SKM-1 (cell line): ENCODE measurements at regions not wholly inside any gene's neighbourhood (a gene's known extent, or its start where the extent isn't known, plus 50 kb on each side); places are given as distances from the start of the nearest gene placed in this dataset.
"Not testable (repeated sequence)": the region's sequence is repeated elsewhere in the genome, so short reads cannot be mapped to it uniquely, and the experiment has no call there.

Source experiments
- DNase-seq: peaks from one replicate; lab custom pipeline; 2025; ENCODE audit not compliant: unreplicated experiment; lab: John Stamatoyannopoulos, UW

DNA sequence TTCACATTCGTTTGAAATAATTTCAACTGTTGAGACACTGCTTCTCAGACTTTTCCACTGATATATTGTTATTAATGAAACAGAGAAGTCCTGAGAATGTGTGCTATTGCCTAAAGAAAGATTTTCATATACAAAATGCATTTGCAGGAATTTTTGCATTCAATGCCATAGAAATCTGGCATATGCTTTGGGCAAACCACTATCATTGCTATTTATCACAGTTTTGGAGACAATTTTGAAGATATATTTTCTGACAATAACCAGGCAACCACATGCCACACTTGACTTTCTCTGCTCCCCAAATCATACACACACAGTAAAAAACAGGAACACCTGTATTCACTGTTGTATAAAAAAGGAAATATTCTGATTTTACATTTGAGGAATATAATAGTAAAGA, 1303.7 kb upstream of the IGFBP7 start:
- no peak for DNase-seq

GRCh38 chr4:58411904-58412303, 1301.7 kb upstream of the IGFBP7 start:
- no peak for DNase-seq

DNA sequence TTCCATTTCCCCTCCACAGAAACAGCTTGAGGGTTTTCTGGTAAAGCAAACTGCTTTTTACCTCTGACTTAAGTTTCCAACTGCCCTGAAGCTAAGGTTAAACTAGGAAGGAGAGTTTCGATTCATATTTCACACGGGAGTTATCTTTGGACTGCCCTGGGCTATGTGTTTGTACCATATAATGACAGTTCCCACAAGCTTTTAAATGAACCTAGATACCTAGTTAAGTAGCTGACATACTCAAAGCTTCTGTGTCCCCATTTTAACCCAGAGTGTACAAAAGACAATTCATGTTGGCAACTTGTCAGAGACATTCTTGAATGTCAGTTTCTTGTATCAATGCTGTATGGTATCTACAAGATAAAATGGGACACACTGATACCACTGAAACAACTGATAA, 1296.6 kb upstream of the IGFBP7 start:
- DNase-seq: no peak

DNA sequence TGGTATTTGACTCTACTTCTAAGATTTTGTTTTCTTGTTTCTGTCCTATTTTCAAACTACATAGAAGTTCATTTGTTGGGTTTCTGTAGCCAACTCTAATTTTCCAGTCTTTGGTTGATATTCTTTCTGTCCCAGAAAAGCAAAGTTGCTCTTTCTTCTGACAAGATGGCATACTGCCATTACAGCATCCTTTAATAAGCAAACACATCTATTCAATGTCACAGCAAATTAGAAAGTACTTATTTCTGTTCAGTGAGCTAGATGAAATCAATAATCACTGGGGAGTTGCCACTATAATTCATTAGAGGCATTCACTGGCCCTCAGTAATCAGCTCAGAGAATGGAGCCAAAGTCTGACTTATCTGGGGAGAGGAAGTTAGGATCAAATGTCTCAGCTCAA, 1258.0 kb upstream of the IGFBP7 start:
- no peak for DNase-seq

GRCh38 chr4:58360354-58361133, 1250.4 kb upstream of the IGFBP7 start:
- DNase-seq: no peak

- no peak for DNase-seq
These were observed 1249.4 kb upstream of the IGFBP7 start for GRCh38 chr4:58359590-58359989.

DNA sequence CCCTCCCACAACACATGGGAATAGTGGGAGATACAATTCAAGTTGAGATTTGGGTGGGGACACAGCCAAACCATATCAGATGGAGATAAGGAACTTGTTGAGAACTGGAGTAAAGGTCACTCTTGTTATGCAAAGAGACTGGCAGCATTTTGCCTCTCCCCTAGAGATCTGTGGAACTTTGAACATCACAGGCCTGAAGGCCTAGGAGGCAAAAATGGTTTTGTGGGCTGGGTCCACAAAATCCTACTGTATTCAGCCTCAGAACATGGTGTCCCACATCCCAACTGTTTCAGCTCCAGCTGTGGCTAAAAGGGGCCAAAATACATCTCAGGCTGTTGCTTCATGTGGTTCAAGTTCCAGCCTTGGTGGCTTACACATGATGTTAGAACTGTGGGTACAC, 1247.8 kb upstream of the IGFBP7 start:
- no peak for DNase-seq

GRCh38 chr4:58325070-58325469, 1214.9 kb upstream of the IGFBP7 start:
- no peak for DNase-seq

GRCh38 chr4:58313444-58313843, 1203.3 kb upstream of the IGFBP7 start:
- no peak for DNase-seq

GRCh38 chr4:58303456-58303855, 1193.3 kb upstream of the IGFBP7 start:
- DNase-seq: no peak

- DNase-seq: no peak
These were observed 1191.3 kb upstream of the IGFBP7 start for GRCh38 chr4:58301376-58301999.

GRCh38 chr4:58286335-58286734, 1176.2 kb upstream of the IGFBP7 start:
- DNase-seq: no peak

- not testable (repeated sequence) for DNase-seq
These were observed 1170.7 kb upstream of the IGFBP7 start for GRCh38 chr4:58280928-58281327.

DNA sequence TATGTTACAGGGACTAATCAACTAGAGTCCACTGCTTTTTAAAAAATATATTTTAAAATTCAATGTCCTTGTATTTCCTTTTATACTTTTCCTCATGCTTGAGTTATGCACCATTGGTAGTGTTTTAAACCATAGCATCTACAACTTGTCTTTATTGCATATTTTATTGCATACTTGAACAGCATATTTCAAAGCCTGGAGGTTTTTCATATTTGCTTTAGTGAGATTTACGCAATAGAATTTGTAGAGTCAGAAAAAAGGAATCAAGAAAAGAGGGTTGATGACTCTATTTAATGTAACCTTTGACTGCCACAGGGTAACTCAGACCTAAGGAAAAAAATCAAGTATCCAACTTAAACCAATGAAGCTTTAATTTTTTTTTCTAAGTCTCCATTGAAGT, 1165.7 kb upstream of the IGFBP7 start:
- no peak for DNase-seq

GRCh38 chr4:58274553-58274952, 1164.4 kb upstream of the IGFBP7 start:
- no peak for DNase-seq

DNA sequence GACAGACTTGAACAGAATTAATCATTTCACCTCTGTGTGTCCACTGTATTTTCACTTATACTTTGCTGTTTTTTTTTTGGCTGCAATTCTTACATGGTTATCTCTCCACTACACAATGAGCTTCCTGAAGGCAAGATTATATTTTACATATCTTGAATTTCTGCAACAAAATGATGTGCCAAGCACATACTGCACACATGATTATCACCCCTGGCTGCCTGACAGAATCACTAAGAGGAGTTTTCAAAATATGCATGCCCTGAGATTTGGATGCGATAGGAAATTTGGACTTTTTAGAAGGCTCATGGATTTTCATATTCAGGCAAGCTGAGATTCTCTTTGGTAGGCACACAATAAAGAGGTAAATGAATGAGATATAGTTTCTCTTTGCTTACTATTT, 1162.1 kb upstream of the IGFBP7 start:
- DNase-seq: no peak

DNA sequence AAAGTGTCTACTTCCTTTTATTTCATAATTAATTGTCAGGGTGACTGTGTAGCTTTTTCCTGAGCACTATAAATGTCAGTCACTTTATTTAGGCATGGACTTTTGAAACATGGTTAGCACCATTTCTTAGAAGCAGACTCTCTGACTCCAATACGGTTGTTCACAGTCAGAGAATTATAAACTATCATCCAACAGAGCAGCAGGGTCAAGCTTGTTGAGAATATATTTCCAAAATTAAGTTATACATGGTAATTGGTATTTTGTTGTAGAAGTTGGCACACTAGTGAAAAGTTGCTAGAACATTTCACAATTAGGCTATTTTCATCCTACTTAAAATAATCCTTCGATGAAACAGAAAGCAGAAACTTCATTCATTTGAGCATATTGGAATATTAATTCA, 1155.5 kb upstream of the IGFBP7 start:
- DNase-seq: no peak

- no peak for DNase-seq
These were observed 1151.3 kb upstream of the IGFBP7 start for GRCh38 chr4:58261526-58261925.

DNA sequence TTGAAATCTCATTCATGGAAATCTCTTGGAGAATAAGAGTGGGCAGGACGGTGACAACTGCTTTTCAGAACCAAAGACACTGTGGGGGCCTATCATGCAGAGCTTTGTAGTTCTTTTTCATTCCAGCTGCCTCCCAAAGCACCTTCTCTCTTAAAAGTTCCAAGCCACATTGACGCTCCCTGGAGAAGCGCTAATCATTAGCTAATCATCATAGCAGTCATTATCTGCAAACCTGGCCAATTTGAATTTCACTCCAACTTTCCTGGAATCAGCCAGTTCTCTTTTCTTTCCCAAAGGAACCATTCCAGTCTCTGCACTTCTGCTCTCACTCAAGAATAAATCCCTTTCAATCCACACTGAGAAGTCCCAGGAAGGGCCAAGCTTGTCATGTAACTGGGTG, 1144.1 kb upstream of the IGFBP7 start:
- DNase-seq: no peak

GRCh38 chr4:58252656-58253055, 1142.5 kb upstream of the IGFBP7 start:
- no peak for DNase-seq

GRCh38 chr4:58247792-58248191, 1137.6 kb upstream of the IGFBP7 start:
- no peak for DNase-seq

- no peak for DNase-seq
These were observed 1115.3 kb upstream of the IGFBP7 start for GRCh38 chr4:58225460-58225859.

GRCh38 chr4:58219179-58219578, 1109.0 kb upstream of the IGFBP7 start:
- no peak for DNase-seq
